Stimulated activated naive CD8-positive, alpha-beta T cell treated with anti-CD3 and anti-CD28 coated beads, Interleukin-15, Interleukin-2, amounts not matched to agents 100 U/mL and 50 U/mL, for 24 hours (primary cell): ENCODE measurements at regions not wholly inside any gene's neighbourhood (a gene's known extent, or its start where the extent isn't known, plus 50 kb on each side); places are given as distances from the start of the nearest gene placed in this dataset.

Experiments
- ATAC-seq: fragments of 150-1000 bp; cut with Tn5 transposase; one replicate; pipeline ENCODE4 v1.10.0; 2021
- DNase-seq: peaks from one replicate; pipeline ENCODE4 v3.0.0; 2021

- DNase-seq, result no peak
Measured at GRCh38 chr1:63200676-63201075, 121.7 kb upstream of the FOXD3 start.

DNA sequence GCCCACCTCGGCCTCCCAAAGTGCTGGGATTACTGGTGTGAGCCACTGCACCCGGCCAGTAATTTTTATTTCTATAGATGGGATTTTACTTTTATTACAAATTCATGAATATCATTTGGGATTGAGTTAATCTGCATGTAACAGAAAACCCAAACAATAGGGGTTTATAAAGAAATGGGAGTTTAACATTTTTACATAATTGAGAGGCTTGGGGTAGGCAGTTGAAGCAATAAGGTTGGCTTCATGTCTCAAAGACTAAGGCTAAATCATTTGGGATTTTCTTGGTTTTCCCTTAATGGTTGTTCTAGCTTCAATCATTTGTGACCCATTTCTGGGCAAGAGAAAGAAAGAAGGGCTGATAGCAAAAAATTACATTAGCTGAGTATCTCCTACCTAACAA lies 118.7 kb upstream of the FOXD3 start:
- ATAC-seq (no peak), DNase-seq (no peak)

More at GRCh38 chr1:63200676-63201075, 121.7 kb upstream of the FOXD3 start:
- ATAC-seq, result no peak

GRCh38 chr1:63205776-63206175 lies 116.6 kb upstream of the FOXD3 start:
- DNase-seq, result no peak
- no peak for ATAC-seq

DNA sequence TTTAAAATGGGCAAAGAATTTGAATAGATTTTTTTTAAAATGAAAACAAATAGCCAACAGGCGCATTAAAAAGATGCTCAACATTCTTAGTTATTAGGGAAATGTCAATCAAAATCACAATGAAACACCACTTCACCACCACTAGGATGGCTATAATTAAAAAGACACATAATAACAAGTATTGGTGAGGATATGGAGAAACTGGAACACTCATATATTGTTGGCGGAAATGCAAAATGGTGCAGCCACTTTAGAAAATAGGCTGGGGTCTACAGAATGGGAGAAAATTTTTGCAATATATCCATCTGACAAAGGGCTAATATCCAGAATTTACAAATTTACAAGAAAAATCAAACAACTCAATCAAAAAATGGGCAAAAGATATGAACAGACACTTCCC lies 107.8 kb upstream of the FOXD3 start:
- no peak for ATAC-seq
- no peak for DNase-seq

DNA sequence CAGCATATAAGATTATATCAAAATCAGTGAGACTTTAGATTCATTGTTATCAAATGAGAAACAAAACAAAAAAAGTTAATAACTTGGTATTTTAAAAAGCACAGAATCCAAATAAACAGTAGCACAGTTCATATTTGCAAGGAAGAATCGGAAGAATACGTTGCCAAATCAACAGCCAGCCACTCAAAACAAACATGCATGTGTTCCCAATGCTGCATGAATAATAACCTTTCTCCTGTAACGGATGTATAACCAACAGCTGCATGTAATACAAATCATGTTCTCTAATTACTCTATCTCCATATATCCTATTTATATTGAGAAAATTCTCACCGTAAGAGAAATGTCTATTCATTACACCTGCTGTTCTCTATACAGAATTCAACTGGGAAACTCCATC lies 98.9 kb upstream of the FOXD3 start:
- no peak for DNase-seq
- no peak for ATAC-seq

DNA sequence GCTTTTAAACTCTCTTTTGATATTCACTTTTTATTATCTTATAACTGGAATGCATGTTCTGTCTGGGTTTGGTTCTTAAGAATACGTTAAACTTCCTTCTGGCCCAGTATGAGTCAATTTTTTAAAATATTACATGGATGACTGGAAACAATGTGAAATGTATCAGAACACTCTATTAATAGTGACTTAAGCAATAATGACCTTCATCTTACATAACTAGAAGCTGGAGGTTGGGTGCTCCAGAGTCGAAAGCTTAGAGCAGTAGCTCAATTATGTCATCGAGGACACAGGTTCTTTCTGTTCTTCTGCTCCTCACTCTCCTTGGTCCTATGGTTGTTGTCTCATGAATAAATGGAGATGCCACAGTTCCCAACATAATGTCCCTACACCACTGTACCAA lies 91.6 kb upstream of the FOXD3 start:
- no peak for ATAC-seq
- DNase-seq, result no peak

GRCh38 chr1:63238721-63239120 lies 83.6 kb upstream of the FOXD3 start:
- no peak for DNase-seq
- ATAC-seq, result no peak

GRCh38 chr1:63245186-63245585 lies 77.2 kb upstream of the FOXD3 start:
- ATAC-seq, result no peak
- DNase-seq, result no peak

GRCh38 chr1:63248216-63248615 lies 74.2 kb upstream of the FOXD3 start:
- ATAC-seq, result no peak
- no peak for DNase-seq

GRCh38 chr1:63255153-63255552 lies 67.2 kb upstream of the FOXD3 start:
- ATAC-seq, result no peak
- no peak for DNase-seq

DNA sequence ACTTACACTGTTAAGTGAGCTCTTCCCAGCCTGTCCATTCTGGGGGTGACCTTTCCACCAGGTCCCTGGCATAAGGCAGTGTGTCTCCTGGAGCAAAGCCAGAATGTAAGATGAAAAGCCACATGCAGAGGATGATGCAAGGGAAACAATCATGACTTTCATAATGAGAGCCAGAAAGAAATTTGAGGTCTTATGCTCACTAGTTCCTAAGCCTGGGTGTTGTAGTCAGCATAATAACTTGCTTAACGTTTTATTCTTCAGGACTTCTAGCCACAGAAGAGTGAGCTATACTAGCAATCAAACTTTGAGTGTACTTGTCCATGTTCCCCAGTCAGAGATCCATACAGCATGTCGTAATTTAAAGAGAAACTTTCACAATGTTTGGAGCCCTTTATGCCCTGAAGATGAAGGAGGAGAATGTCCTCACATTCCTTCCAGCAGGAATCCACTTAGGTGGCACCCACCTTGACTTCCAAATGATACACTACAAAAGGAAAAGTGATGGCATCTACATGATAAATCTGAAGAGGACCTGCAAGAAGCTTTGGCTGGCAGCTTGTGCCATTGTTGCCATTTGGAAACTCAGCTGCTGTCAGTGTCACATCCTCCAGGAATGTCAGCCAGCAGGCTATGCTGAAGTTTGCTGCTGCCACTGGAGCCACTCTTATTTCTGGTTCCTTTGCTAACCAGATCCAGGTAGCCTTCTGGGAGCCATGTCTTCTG lies 60.5 kb upstream of the FOXD3 start:
- ATAC-seq, result no peak
- DNase-seq, result no peak

- DNase-seq (no peak), ATAC-seq (no peak)
Measured at GRCh38 chr1:63262459-63262770, 60.0 kb upstream of the FOXD3 start.

GRCh38 chr1:63264161-63264560 lies 58.2 kb upstream of the FOXD3 start:
- ATAC-seq (no peak), DNase-seq (no peak)

DNA sequence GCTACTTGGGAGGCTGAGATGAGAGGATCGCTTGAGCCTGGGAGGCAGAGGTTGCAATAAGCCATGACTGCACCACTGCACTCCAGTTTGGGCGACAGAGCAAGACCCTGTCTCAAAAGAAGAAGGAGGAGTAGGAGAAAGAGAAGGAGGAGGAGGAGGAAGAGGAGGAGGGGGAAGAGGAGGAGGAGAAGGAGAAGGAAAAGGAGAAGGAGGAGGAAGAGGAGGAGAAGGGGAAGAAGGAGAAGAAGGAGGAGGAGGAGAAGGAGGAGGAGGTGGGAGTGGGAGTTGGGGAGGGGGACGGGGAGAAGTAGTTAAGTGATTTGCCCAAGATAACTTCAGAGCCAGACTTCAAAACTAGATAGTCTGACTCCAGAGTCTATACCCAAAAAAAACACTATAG lies 55.5 kb upstream of the FOXD3 start:
- ATAC-seq (no peak), DNase-seq (no peak)

GRCh38 chr1:63268876-63269275 lies 53.5 kb upstream of the FOXD3 start:
- DNase-seq, result no peak
- no peak for ATAC-seq

- no peak for DNase-seq
- ATAC-seq, result no peak
Measured at GRCh38 chr1:63269571-63269970, 52.8 kb upstream of the FOXD3 start.
